Stimulated activated CD4-positive, alpha-beta T cell treated with anti-CD3 and anti-CD28 coated beads, Interleukin-12 subunit alpha, Interleukin-12 subunit beta, amount 100 ng/mL, for 48 hours (primary cell): ENCODE measurements at regions not wholly inside any gene's neighbourhood (a gene's known extent, or its start where the extent isn't known, plus 50 kb on each side); places are given as distances from the start of the nearest gene placed in this dataset.

ENCODE experiments used
- DNase-seq, 3 donors: peaks; one replicate each; pipeline ENCODE4 v3.0.0-alpha.2; 2020; ENCODE audit warnings: low read depth in 2 of 3, low spot score in 1 of 3

GRCh38 chr9:118364266-118365106 is 660.3 kb downstream of the TLR4 start:
- DNase-seq, result no peak

DNA sequence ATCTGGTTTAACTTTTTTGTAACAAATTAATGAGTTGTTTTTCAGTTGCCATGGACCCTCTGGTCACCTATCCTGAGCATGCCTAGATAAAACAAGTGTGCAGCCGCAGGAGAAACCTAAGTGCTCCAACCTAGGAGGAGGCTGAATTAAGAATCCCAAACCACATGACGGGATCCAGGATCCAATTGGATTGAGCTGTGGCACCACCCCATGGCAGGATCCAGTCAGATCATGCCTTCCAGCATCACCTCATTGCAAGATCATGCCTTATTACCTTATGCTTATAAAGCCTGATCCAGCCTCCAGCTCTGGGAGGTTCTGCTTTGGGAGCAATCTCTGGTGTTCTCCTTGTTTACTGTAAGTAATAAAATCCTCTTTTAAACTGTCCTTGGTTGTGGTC is 662.0 kb downstream of the TLR4 start:
- no peak for DNase-seq

- DNase-seq, result no peak
Observed at GRCh38 chr9:118367383-118367782, 663.2 kb downstream of the TLR4 start.

DNA sequence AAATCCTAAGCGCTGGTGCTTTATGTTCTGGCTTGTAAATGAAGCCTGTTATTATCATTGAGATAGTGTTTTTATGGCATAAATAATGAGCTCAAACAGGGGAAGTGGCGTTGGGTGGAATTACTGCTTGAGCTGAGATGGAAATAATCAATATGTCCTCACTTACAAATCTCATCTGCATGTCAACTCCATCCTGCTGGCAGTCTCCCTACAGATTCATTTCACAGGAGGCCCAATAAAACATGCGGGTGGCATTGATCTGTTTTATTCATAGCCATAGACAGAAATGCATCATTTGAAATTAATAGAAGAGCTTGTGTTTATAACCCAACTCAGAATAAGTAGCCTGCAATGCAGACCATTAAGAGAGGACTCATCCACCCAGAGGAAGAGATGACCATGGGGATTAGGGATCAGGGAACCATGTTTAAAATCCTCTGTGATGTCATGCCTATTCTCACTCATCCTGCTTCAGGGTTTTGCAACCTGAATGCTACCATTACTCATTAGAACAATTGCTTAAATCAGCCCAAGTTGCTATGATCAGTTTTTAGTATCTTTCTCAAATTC is 680.4 kb downstream of the TLR4 start:
- DNase-seq, result no peak

DNA sequence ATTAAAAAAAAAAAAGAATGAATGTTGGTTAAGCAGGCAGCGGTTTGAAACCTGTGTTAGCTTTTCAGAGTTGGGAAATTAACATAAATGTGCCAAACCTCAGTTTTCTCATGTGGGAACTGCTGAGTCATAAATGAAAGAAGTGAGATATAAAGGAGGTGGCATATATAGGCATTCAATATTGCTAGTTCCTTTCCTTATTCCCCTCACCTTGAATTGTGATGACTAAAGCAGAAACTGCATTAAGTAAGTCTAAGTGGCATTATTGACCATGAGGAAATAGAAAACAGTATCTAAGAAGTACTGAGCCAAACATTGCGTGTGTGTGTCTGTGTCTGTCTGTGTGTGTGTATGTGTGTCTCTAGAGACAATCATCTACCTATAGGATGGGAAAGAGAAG is 691.2 kb downstream of the TLR4 start:
- no peak for DNase-seq

DNA sequence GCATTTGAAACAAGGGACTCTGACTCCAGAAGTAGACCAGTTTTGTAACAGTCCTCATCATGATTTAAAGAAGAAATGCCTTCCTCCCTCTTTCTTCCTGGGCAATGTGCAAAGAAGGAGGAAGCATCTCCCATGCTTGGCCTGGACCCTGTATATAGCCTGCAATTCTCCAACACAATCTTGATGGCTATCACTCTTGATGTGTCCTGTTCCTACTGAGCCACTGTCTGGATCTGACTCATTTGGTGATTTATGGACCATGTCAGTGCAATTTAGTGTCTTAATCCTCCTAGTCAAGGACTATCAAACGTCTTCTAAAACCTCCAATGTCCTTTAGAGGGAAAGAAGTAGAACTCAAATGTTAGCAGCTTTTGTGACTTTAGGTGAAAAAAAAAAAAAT is 697.3 kb downstream of the TLR4 start:
- DNase-seq, result no peak

GRCh38 chr9:118414676-118415075 is 710.5 kb downstream of the TLR4 start:
- no peak for DNase-seq

DNA sequence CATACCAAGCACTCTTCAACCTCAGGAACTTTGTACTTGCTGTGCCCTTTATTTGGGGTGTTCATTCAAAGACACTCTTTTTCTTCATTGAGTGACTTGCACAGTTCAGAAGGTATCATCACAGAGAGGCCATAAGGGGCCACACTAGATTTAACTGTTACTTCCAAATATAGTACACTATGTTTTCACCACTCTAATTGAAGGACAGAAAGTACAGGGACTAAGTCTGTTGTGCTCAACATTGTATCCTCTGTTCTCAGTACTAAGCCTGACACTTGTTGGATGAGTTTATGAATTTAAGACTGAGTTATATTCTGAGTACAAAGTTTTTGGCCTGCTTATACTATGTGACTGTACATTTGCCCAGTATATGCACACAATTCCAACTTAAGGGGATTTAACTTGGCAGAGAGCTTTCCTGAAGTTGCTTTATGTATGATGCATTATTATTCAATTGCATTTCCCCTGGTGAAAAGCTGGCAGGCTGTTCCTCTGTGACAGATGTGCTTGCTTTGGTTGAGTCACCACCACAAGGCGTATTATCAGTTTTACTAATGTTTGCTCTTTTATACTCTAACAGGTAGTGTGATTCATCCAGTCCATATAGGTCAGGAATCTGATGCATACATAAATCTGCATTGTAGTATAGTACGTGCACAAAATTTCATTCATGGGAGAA is 714.8 kb downstream of the TLR4 start:
- no peak for DNase-seq

DNA sequence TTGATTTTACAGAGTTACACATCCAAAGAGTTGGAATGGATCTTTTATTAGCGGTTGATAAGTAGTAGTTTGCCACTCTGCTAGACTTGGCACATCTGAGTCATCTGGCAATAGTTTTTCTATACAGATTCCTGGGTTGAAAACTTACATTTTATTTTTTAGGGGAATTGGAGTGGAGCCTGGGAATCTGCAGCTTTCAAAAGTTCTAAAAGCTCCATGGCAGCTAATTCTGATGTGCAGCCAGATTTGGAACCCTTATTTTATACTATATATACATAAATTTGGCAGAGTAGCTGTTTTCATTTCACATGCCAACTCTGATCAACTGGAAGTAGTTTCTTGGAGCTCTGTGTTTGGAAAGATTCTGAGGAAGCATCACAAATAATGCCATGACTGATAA is 715.5 kb downstream of the TLR4 start:
- no peak for DNase-seq

GRCh38 chr9:118422508-118422907 is 718.3 kb downstream of the TLR4 start:
- no peak for DNase-seq

- DNase-seq, result no peak
Observed at GRCh38 chr9:118423021-118423420, 718.8 kb downstream of the TLR4 start.

GRCh38 chr9:118423721-118424120 is 719.5 kb downstream of the TLR4 start:
- no peak for DNase-seq

DNA sequence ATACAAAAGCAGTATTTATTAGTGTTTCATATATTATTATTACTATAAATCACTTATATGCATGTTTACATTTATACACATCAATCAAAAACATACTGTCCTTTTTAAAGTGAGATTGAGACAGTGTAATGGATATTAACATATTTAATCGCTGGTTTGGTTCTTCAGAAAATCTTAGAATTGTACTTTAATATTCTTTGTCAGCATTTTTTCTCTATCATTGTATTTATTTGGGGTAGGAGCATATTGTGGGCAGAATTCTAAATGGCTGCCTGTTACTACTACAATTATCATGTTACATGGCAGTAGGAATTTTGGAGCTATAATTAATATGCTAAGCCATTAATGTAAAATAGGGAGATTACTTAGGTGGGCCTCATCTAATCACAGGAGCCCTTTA is 722.6 kb downstream of the TLR4 start:
- DNase-seq, result no peak

DNA sequence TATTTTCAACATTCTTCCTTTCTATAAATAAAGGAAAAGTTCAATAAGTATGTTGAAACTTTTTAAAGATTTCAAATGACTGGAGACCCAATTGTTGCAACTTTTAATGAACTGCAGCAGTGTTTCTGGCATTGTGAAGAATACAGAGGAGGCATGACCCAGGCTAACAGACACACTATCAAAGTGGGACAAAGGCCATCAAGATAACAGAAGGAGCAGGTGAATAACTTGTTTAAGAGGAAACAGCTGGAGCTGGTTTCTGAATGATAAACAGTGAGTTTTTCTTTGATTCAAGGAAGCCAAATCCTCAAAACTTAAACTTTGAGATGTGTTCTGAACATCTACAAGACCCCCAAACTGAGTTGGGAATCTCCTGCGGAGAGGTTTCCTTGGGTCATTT is 734.6 kb downstream of the TLR4 start:
- no peak for DNase-seq

GRCh38 chr9:118439441-118439840 is 735.2 kb downstream of the TLR4 start:
- no peak for DNase-seq

DNA sequence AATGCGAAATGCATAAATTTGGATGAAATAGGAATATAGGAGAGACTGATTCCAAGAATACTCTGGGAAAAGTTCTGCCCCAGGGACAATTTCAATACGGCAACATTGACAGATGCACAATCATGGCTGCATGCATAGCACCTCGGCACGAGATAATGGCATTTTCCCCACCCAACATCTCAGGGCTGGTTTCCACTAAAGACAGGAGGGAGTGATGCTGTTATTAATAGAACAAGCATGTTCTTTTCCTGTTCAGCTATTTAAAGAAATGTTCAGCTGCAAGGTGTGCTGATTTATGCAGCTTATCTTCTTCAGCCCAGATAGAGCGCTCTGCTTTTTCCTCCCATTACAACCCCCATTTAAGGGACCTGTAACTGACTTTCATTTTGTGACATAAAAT is 740.2 kb downstream of the TLR4 start:
- no peak for DNase-seq

GRCh38 chr9:118446943-118447639 is 742.9 kb downstream of the TLR4 start:
- no peak for DNase-seq

- no peak for DNase-seq
Observed at GRCh38 chr9:118449554-118449953, 745.4 kb downstream of the TLR4 start.

DNA sequence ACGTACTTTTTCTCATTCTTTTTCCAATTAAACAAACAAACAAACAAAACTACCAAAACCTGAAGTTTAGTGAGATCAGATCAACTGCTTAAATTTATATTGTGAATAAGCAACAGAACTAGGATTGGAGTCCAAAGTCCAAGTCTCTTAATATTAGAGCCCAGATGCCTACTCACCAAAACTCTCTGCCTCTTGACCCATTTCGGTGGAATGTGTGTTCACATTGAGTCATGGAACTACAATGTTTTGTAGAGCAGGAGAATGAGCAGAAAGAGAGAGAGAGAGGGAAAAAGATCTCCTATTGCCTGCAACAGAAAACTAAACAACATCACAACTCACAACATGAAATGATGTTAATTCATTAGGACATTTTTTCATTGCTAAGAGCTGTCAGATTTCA is 751.1 kb downstream of the TLR4 start:
- DNase-seq, result no peak

DNA sequence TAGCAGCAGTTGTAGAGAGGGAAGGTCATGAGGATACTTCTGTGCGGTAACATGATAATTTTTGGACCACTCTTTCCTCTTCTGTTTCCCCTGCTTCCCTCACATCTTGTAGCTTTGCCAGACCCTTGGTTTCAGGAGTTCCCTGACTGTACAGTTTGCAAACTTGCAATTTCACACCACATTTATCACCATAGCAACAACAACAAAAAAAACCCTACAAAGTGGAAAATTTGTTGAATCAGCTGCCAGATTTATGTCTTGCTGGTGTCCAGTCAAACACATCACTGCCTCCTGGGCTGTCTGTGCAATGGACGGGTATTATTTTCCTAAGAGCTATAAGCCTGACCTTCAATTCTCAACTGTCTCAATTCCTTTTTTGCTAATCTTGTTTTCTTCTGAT is 751.6 kb downstream of the TLR4 start:
- no peak for DNase-seq

GRCh38 chr9:118457171-118458000 is 753.2 kb downstream of the TLR4 start:
- no peak for DNase-seq
